ENCODE measurements at regions not wholly inside any gene's neighbourhood (a gene's known extent, or its start where the extent isn't known, plus 50 kb on each side); places are given as distances from the start of the nearest gene placed in this dataset.

DNA sequence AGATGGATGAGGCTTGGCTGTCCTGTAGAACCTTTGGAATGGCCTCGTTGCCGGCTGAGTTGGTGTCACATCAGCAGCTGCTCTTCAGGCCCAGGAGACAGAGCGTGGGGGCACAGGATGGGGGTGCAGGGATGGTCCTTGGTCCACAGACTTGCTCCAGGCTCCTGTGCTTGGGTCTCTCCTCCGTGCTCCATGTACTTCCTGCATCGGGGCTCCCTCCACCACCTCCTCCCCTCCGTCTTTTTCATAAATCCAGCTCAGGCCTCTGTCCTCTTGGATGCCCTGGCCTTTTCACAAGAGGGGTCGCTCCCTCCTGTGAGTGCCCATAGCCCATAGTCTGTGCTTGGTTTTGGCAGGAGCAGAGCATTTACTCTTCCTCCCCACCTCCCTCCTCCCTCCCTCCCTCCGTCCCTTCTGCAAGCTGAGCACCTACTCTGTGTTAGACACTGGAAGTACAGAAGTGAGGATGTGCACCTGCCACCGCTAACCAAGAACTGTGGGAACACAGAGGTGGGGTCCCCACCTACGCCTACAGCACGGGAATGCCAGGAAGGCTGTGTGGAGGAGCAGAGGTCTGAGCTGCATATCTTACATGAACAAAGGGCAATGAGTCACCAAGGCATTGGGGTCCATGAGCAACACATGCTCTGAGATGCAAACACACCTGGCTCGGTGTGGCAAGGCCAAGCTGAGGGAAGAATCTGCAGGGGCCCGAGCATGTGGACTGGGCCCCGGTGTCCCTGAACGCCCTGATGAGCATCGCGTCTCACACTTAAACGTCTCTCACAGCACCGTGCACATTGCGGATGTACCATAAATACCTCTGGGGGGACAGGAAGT, 458.7 kb upstream of the HS6ST1 start:
- H3K4me3 ChIP-seq = no peak overlapping the region
- TF ChIP-seq, protein P1, sequence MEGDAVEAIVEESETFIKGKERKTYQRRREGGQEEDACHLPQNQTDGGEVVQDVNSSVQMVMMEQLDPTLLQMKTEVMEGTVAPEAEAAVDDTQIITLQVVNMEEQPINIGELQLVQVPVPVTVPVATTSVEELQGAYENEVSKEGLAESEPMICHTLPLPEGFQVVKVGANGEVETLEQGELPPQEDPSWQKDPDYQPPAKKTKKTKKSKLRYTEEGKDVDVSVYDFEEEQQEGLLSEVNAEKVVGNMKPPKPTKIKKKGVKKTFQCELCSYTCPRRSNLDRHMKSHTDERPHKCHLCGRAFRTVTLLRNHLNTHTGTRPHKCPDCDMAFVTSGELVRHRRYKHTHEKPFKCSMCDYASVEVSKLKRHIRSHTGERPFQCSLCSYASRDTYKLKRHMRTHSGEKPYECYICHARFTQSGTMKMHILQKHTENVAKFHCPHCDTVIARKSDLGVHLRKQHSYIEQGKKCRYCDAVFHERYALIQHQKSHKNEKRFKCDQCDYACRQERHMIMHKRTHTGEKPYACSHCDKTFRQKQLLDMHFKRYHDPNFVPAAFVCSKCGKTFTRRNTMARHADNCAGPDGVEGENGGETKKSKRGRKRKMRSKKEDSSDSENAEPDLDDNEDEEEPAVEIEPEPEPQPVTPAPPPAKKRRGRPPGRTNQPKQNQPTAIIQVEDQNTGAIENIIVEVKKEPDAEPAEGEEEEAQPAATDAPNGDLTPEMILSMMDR (IDR thresholded peaks at IDR 0.05) = no peak
- no peak for TF ChIP-seq POLR2A (IDR thresholded peaks at IDR 0.05)
- H3K36me3 ChIP-seq = no peaks in the 10 kb centered on the region
- no peak overlapping the region for H3K27ac ChIP-seq
- no peaks in the 10 kb centered on the region for H3K4me1 ChIP-seq
- no peaks in the 10 kb centered on the region for H3K9me3 ChIP-seq
- no peaks in the 10 kb centered on the region for H3K27me3 ChIP-seq
- DNase-seq = peak in 1 of 3 donors; percentile 30

DNA sequence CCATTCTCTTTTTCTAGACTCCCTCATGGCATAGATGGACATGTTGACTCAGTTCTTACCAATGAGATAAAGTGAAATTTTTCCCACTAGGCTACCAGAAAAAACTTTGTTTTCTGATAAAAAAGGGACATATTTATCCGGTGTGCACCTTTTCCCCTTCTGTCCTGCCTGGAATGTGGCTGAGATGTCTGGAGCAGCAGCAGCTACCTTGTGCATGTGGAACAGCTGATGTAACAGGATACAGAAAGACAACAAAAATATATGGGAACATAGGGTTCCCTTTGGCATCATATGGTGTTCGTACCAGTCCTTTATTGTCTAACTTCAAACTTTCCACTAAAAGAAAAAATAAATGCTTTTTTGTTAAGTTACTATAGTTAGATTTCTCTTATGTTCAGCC, 460.2 kb upstream of the HS6ST1 start:
- Histone ChIP-seq H3K36me3 (no peaks in the 10 kb centered on the region), H3K27me3 (no peaks in the 10 kb centered on the region), H3K27ac (no peak overlapping the region), H3K9me3 (no peaks in the 10 kb centered on the region), H3K4me3 (no peak overlapping the region), H3K4me1 (no peaks in the 10 kb centered on the region)
- DNase-seq = no peak
- no peak for TF ChIP-seq POLR2A (IDR thresholded peaks at IDR 0.05)
- TF ChIP-seq, protein P1 (IDR thresholded peaks at IDR 0.05) = no peak

DNA sequence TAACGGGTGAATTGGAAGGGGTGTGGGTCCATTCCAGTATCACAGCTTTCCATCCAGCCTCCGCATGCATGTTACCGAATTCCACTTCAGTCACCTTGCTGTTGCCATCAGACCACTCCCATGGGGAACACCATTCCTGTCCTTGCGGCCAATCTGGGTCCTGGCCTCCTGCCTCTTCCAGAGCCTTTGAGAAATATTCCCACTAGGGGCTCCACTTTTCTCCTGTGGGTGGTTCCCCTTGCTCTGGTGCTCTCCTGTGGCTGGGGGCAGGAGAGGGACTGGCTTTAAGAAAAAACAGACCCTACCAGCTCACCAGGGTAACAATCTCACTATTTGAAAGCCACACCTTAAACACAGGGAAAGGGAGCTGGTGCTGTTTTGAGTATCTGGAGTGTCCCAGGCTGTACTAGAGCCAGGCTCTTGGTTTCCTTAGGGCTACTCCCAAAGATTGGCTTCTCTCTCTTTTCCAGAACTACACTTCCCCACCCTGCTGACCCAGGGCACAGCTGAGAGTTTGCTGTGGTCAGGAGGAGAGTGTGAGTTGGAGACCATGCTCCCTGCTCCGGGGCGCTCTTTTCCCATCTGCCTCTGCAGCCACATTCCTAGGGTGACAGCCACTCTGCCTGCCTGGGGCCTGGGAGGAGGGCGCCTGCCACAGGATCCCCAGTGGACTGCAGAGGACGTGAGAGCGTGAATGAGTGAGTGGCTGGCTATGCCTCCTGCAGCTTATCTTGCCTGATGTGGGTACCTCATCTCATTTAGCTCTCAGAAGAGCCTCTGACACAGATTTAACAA, 460.8 kb upstream of the HS6ST1 start:
- no peak for TF ChIP-seq POLR2A (IDR thresholded peaks at IDR 0.05)
- TF ChIP-seq, protein P1 (IDR thresholded peaks at IDR 0.05) = no peak
- no peak overlapping the region for H3K27ac ChIP-seq
- H3K4me1 ChIP-seq = no peaks in the 10 kb centered on the region
- H3K27me3 ChIP-seq = no peaks in the 10 kb centered on the region
- no peaks in the 10 kb centered on the region for H3K36me3 ChIP-seq
- H3K9me3 ChIP-seq = no peaks in the 10 kb centered on the region
- DNase-seq = peak in 1 of 3 donors; percentile 7
- H3K4me3 ChIP-seq = no peak overlapping the region

DNA sequence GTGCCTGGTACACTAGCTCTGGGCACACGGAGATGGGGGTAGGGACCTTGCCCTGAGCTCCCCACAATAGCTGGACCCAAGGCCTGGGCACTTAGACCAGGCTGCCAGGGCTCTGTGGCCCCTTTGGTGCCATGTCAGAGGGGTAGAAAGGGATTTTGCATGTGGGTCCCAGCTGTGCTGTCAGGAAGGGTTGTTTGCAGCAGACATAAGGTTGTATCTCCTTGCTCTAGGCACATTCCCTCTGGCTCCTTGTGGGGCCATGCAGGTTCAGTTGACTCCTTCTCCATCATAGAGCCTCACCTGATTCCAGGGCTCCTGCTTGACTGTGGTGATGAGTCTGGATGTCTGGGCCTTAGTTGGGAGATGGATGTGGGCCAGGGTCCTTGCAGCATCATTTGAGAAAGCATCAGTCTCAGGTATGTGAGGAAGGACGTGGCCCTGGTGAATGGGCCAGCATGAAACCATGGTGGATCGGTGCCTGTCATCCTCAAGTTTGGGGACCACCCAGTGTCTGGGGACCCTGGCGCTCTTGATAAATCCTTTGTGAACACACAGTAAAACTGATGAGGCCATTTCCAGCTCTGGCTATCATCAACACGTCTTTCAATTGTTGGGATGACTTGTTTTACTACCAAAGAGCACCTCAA, 461.9 kb upstream of the HS6ST1 start:
- Histone ChIP-seq H3K4me1 (no peaks in the 10 kb centered on the region), H3K36me3 (no peaks in the 10 kb centered on the region), H3K27me3 (no peaks in the 10 kb centered on the region), H3K4me3 (no peak overlapping the region), H3K27ac (no peak overlapping the region), H3K9me3 (no peaks in the 10 kb centered on the region)
- no peak for TF ChIP-seq POLR2A (IDR thresholded peaks at IDR 0.05)
- TF ChIP-seq, protein P1 (IDR thresholded peaks at IDR 0.05) = no peak
- peak in 1 of 3 donors; percentile 9 for DNase-seq

DNA sequence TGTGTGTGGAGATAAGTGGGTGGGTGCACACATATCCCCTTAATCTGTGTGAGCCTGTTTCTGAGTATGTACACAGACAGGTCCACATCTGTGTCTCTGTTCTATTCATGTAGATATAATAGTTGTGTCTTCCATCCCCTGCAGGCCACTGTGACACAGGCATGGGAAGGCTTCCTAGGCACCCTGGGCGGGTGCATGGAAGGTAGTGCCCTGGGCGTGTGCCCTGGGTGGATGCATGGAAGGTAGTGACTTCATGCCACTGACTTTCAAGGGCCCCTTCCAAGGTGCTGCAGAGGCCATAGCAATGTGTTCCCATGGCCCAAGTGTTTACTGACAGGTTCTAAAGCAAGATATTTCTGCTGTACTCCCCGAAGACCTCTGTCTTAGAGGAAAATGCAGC, 462.5 kb upstream of the HS6ST1 start:
- Histone ChIP-seq H3K27me3 (no peaks in the 10 kb centered on the region), H3K36me3 (no peaks in the 10 kb centered on the region), H3K9me3 (no peaks in the 10 kb centered on the region), H3K4me3 (no peak overlapping the region), H3K4me1 (no peaks in the 10 kb centered on the region), H3K27ac (no peak overlapping the region)
- TF ChIP-seq, protein P1 (IDR thresholded peaks at IDR 0.05) = no peak
- no peak for TF ChIP-seq POLR2A (IDR thresholded peaks at IDR 0.05)
- peak in 1 of 3 donors; percentile 6 for DNase-seq

All from Peyer's patch (tissue), 4 donors.